Gastrocnemius medialis (tissue), 4 donors: ENCODE measurements at regions not wholly inside any gene's neighbourhood (a gene's known extent, or its start where the extent isn't known, plus 50 kb on each side); places are given as distances from the start of the nearest gene placed in this dataset.
"Not testable (repeated sequence)": the region's sequence is repeated elsewhere in the genome, so short reads cannot be mapped to it uniquely, and the experiment has no call there.

Experiments used
- ATAC-seq, 2 donors: fragments of 150-250 bp; one replicate each; pipeline ENCODE4 v1.9.1; 2016
- DNase-seq, 2 donors: peaks; one replicate each; pipeline ENCODE4 v3.0.0-alpha.2; 2019
- H3K27ac ChIP-seq, 4 donors: fragments of 200-600 bp; sonication (generic); 1 replicate in 1 of 4; 2 replicates in 3 of 4; pipeline ENCODE4 v1.5.1; 2016 to 2018; ENCODE audit warnings: mild to moderate bottlenecking in 2 of 4, moderate library complexity in 1 of 4
- H3K27me3 ChIP-seq, 3 donors: fragments of 200-600 bp; sonication (generic) in 2 of 3; 1 replicate in 1 of 3; 2 replicates in 2 of 3; pipeline versions ENCODE4 v1.5.1 to v1.6.0; 2016 to 2019; ENCODE audit warnings: mild to moderate bottlenecking in 1 of 3, moderate library complexity in 1 of 3
- H3K36me3 ChIP-seq, 2 donors: fragments of 200-600 bp; sonication (generic) in 1 of 2; one replicate each; pipeline ENCODE4 v1.5.1; 2017 to 2018
- H3K4me1 ChIP-seq, 2 donors: fragments of 200-600 bp; sonication (generic) in 1 of 2; one replicate each; pipeline ENCODE4 v1.5.1; 2016 to 2017; ENCODE audit warnings: mild to moderate bottlenecking in 2 of 2
- H3K4me3 ChIP-seq, 4 donors: fragments of 200-600 bp; sonication (generic) in 3 of 4; 1 replicate in 1 of 4; 2 replicates in 3 of 4; pipeline ENCODE4 v1.5.1; 2016 to 2019; ENCODE audit warnings: mild to moderate bottlenecking in 2 of 4
- H3K9me3 ChIP-seq, 3 donors: fragments of 200-600 bp; sonication (generic) in 2 of 3; 1 replicate in 1 of 3; 2 replicates in 2 of 3; pipeline ENCODE4 v1.5.1; 2016 to 2019
- CTCF ChIP-seq, 5 experiments: fragments of 450-650 bp in 3 of 5; fragments of 200-600 bp in 2 of 5; sonication (generic) in 2 of 5; IDR thresholded peaks in 4 of 5; conservative IDR thresholded peaks in 1 of 5; 1 replicate in 4 of 5; 2 replicates in 1 of 5; pipeline ENCODE4 v1.5.1; 2016 to 2019; ENCODE audit warnings: antibody characterized with exemption in 5 of 5, mild to moderate bottlenecking in 3 of 5, moderate library complexity in 3 of 5
- POLR2A ChIP-seq, 2 donors: fragments of 450-650 bp; IDR thresholded peaks; one replicate each; pipeline ENCODE4 v1.6.1; 2017; ENCODE audit warnings: antibody characterized with exemption in 2 of 2, mild to moderate bottlenecking in 2 of 2, moderate library complexity in 2 of 2
- in situ Hi-C, 4 donors: fragments of 200-750 bp; cut with MboI; loops; one replicate each; pipeline versions ENCODE4 v1.15.0 to v1.8.0; 2017; ENCODE audit warnings: low sequenced_read_pairs in 4 of 4
- intact Hi-C: fragments of 100-400 bp; cut with DNase I; formaldehyde crosslinking; loops from one replicate; pipeline ENCODE4 v1.15.1; 2023; ENCODE audit warnings: low total_unique reads

GRCh38 chr20:39716796-39717341 is 754.7 kb downstream of the DHX35 start:
- H3K4me3 ChIP-seq = no peak overlapping the region
- no peaks in the 10 kb centered on the region for H3K9me3 ChIP-seq
- no peak overlapping the region for H3K27ac ChIP-seq
- intact Hi-C loops = no loop called here
- no peak for TF ChIP-seq CTCF (IDR thresholded peaks at IDR 0.05 in 4 of 5, conservative IDR thresholded peaks at IDR 0.05 in 1 of 5)
- TF ChIP-seq POLR2A (IDR thresholded peaks at IDR 0.05) = no peak
- H3K36me3 ChIP-seq = no peaks in the 10 kb centered on the region
- in situ Hi-C loops = no loop called here
- DNase-seq (no peak), ATAC-seq (no peak)
- no peaks in the 10 kb centered on the region for H3K4me1 ChIP-seq
- no peaks in the 10 kb centered on the region for H3K27me3 ChIP-seq

GRCh38 chr20:39713076-39713840 is 751.1 kb downstream of the DHX35 start:
- H3K36me3 ChIP-seq = no peaks in the 10 kb centered on the region
- no peak overlapping the region for H3K4me3 ChIP-seq
- intact Hi-C loops = no loop called here
- in situ Hi-C loops = no loop called here
- no peak overlapping the region for H3K27ac ChIP-seq
- no peak for DNase-seq
- ATAC-seq = no peak
- no peaks in the 10 kb centered on the region for H3K4me1 ChIP-seq
- H3K27me3 ChIP-seq = no peaks in the 10 kb centered on the region
- TF ChIP-seq POLR2A (IDR thresholded peaks at IDR 0.05) (no peak), CTCF (IDR thresholded peaks at IDR 0.05 in 4 of 5, conservative IDR thresholded peaks at IDR 0.05 in 1 of 5) (no peak)
- H3K9me3 ChIP-seq = no peaks in the 10 kb centered on the region

- Histone ChIP-seq H3K9me3 (no peaks in the 10 kb centered on the region), H3K4me3 (no peak overlapping the region), H3K4me1 (no peaks in the 10 kb centered on the region), H3K27ac (no peak overlapping the region), H3K27me3 (no peaks in the 10 kb centered on the region), H3K36me3 (no peaks in the 10 kb centered on the region)
- intact Hi-C loops = no loop called here
- ATAC-seq = no peak
- in situ Hi-C loops = no loop called here
- no peak for DNase-seq
- TF ChIP-seq CTCF (IDR thresholded peaks at IDR 0.05 in 4 of 5, conservative IDR thresholded peaks at IDR 0.05 in 1 of 5) (no peak), POLR2A (IDR thresholded peaks at IDR 0.05) (no peak)
Measured at GRCh38 chr20:39706184-39706663, 744.1 kb downstream of the DHX35 start.

GRCh38 chr20:39705032-39705431 is 742.9 kb downstream of the DHX35 start:
- no peaks in the 10 kb centered on the region for H3K36me3 ChIP-seq
- H3K9me3 ChIP-seq = no peaks in the 10 kb centered on the region
- H3K4me1 ChIP-seq = no peaks in the 10 kb centered on the region
- no peak for TF ChIP-seq CTCF (IDR thresholded peaks at IDR 0.05 in 4 of 5, conservative IDR thresholded peaks at IDR 0.05 in 1 of 5)
- TF ChIP-seq POLR2A (IDR thresholded peaks at IDR 0.05) = no peak
- H3K4me3 ChIP-seq = no peak overlapping the region
- no peak for DNase-seq
- in situ Hi-C loops (no loop called here), intact Hi-C loops (no loop called here)
- H3K27ac ChIP-seq = no peak overlapping the region
- H3K27me3 ChIP-seq = no peaks in the 10 kb centered on the region
- no peak for ATAC-seq

- ATAC-seq, H3K36me3 ChIP-seq, intact Hi-C loops, H3K4me3 ChIP-seq, H3K27ac ChIP-seq, in situ Hi-C loops, H3K9me3 ChIP-seq, H3K27me3 ChIP-seq, H3K4me1 ChIP-seq, DNase-seq: not testable (repeated sequence)
Measured at GRCh38 chr20:39703357-39703756, 741.2 kb downstream of the DHX35 start.
